ENCODE measurements at regions not wholly inside any gene's neighbourhood (a gene's known extent, or its start where the extent isn't known, plus 50 kb on each side); places are given as distances from the start of the nearest gene placed in this dataset.

GRCh38 chr11:92765082-92765840, 204.2 kb upstream of the MTNR1B start:
- DNase-seq (ENCODE audit: low read depth): no peak

GRCh38 chr11:92765965-92766371, 203.5 kb upstream of the MTNR1B start:
- DNase-seq (ENCODE audit: low read depth): no peak

- DNase-seq (ENCODE audit: low read depth): no peak
Measured at GRCh38 chr11:92766698-92767097, 202.8 kb upstream of the MTNR1B start.

- DNase-seq (ENCODE audit: low read depth): no peak
Measured at GRCh38 chr11:92767416-92767815, 202.0 kb upstream of the MTNR1B start.

- DNase-seq (ENCODE audit: low read depth): no peak
Measured at GRCh38 chr11:92768121-92768840, 201.2 kb upstream of the MTNR1B start.

- DNase-seq (ENCODE audit: low read depth): no peak
Measured at GRCh38 chr11:92769112-92769511, 200.3 kb upstream of the MTNR1B start.

- DNase-seq (ENCODE audit: low read depth): no peak
Measured at GRCh38 chr11:92770419-92770818, 199.0 kb upstream of the MTNR1B start.

- DNase-seq (ENCODE audit: low read depth): no peak
Measured at GRCh38 chr11:92770981-92771380, 198.5 kb upstream of the MTNR1B start.

- no peak for DNase-seq (ENCODE audit: low read depth)
Measured at GRCh38 chr11:92771701-92772100, 197.8 kb upstream of the MTNR1B start.

- DNase-seq (ENCODE audit: low read depth): no peak
Measured at GRCh38 chr11:92775003-92775676, 194.3 kb upstream of the MTNR1B start.

- no peak for DNase-seq (ENCODE audit: low read depth)
Measured at GRCh38 chr11:92776676-92777075, 192.8 kb upstream of the MTNR1B start.

- DNase-seq (ENCODE audit: low read depth): no peak
Measured at GRCh38 chr11:92779746-92780145, 189.7 kb upstream of the MTNR1B start.

GRCh38 chr11:92781151-92781550, 188.3 kb upstream of the MTNR1B start:
- DNase-seq (ENCODE audit: low read depth): no peak

- no peak for DNase-seq (ENCODE audit: low read depth)
Measured at GRCh38 chr11:92782806-92783205, 186.6 kb upstream of the MTNR1B start.

- DNase-seq (ENCODE audit: low read depth): no peak
Measured at GRCh38 chr11:92784331-92784730, 185.1 kb upstream of the MTNR1B start.

GRCh38 chr11:92787638-92788037, 181.8 kb upstream of the MTNR1B start:
- DNase-seq (ENCODE audit: low read depth): no peak

- no peak for DNase-seq (ENCODE audit: low read depth)
Measured at GRCh38 chr11:92789761-92790160, 179.7 kb upstream of the MTNR1B start.

GRCh38 chr11:92790366-92790765, 179.1 kb upstream of the MTNR1B start:
- DNase-seq (ENCODE audit: low read depth): no peak

GRCh38 chr11:92790926-92791616, 178.4 kb upstream of the MTNR1B start:
- DNase-seq (ENCODE audit: low read depth): no peak

GRCh38 chr11:92791886-92792285, 177.6 kb upstream of the MTNR1B start:
- DNase-seq (ENCODE audit: low read depth): no peak

GRCh38 chr11:92793189-92793588, 176.3 kb upstream of the MTNR1B start:
- no peak for DNase-seq (ENCODE audit: low read depth)

GRCh38 chr11:92794783-92795182, 174.7 kb upstream of the MTNR1B start:
- no peak for DNase-seq (ENCODE audit: low read depth)
